H9 (cell line): ENCODE measurements at regions not wholly inside any gene's neighbourhood (a gene's known extent, or its start where the extent isn't known, plus 50 kb on each side); places are given as distances from the start of the nearest gene placed in this dataset.

Experiments used
- DNase-seq: peaks from one replicate; pipeline ENCODE4 v3.0.0-alpha.2; 2017
- H2AFZ ChIP-seq: one replicate; pipeline ENCODE4 v1.6.1; 2013; ENCODE audit warnings: mild to moderate bottlenecking, low read length, control low read depth, moderate library complexity
- H2AK5ac ChIP-seq: 2 replicates; pipeline ENCODE4 v1.6.1; 2013; ENCODE audit warnings: low read length, control low read depth, mixed read lengths; ENCODE audit not compliant: insufficient read length
- H2BK120ac ChIP-seq: one replicate; pipeline ENCODE4 v1.6.1; 2013; ENCODE audit warnings: low read depth, mild to moderate bottlenecking, low read length, control low read depth, inconsistent platforms; ENCODE audit not compliant: poor library complexity, severe bottlenecking
- H2BK12ac ChIP-seq: 2 replicates; pipeline ENCODE4 v1.6.1; 2013; ENCODE audit warnings: low read length, control low read depth, mixed read lengths, low read depth; ENCODE audit not compliant: insufficient read length
- H2BK15ac ChIP-seq: 2 replicates; pipeline ENCODE4 v1.6.1; 2013; ENCODE audit warnings: low read depth, low read length, control low read depth
- H2BK20ac ChIP-seq: one replicate; pipeline ENCODE4 v1.6.1; 2013; ENCODE audit warnings: low read depth, mild to moderate bottlenecking, low read length, control low read depth, inconsistent platforms; ENCODE audit not compliant: poor library complexity, severe bottlenecking
- H2BK5ac ChIP-seq: 2 replicates; pipeline ENCODE4 v1.6.1; 2013; ENCODE audit warnings: low read length, control low read depth, mixed read lengths; ENCODE audit not compliant: insufficient read length
- H3K14ac ChIP-seq: 2 replicates; pipeline ENCODE4 v1.6.1; 2013; ENCODE audit warnings: low read length, control low read depth; ENCODE audit not compliant: insufficient read depth
- H3K18ac ChIP-seq: 2 replicates; pipeline ENCODE4 v1.6.1; 2013; ENCODE audit warnings: low read depth, mild to moderate bottlenecking, mixed read lengths, low read length, control low read depth; ENCODE audit not compliant: insufficient read length
- H3K23ac ChIP-seq: 2 replicates; pipeline ENCODE4 v1.6.1; 2013; ENCODE audit warnings: low read length, control low read depth, mixed read lengths, low read depth; ENCODE audit not compliant: insufficient read length
- H3K23me2 ChIP-seq: 2 replicates; pipeline ENCODE4 v1.6.1; 2013; ENCODE audit warnings: low read depth, mild to moderate bottlenecking, mixed read lengths, low read length, control low read depth; ENCODE audit not compliant: insufficient read length, poor library complexity, severe bottlenecking
- H3K27ac ChIP-seq: 2 replicates; pipeline ENCODE4 v1.5.1; 2013; ENCODE audit warnings: low read length, control low read depth, mixed read lengths, low read depth; ENCODE audit not compliant: insufficient read length
- H3K27me3 ChIP-seq: 2 replicates; pipeline ENCODE4 v1.6.1; 2013; ENCODE audit warnings: low read length, control low read depth, inconsistent platforms; ENCODE audit not compliant: insufficient read depth
- H3K4ac ChIP-seq: 2 replicates; pipeline ENCODE4 v1.6.1; 2013; ENCODE audit warnings: low read depth, mild to moderate bottlenecking, control low read depth, inconsistent platforms, low read length, moderate library complexity
- H3K4me1 ChIP-seq: 2 replicates; pipeline ENCODE4 v1.6.1; 2013; ENCODE audit warnings: low read length, control low read depth, inconsistent platforms; ENCODE audit not compliant: insufficient read depth
- H3K4me2 ChIP-seq: 2 replicates; pipeline ENCODE4 v1.6.1; 2013; ENCODE audit warnings: low read length, control low read depth, mixed read lengths; ENCODE audit not compliant: insufficient read length, insufficient read depth
- H3K56ac ChIP-seq: 2 replicates; pipeline ENCODE4 v1.6.1; 2013; ENCODE audit warnings: low read depth, mild to moderate bottlenecking, mixed read lengths, low read length, control low read depth; ENCODE audit not compliant: insufficient read length
- H3K79me1 ChIP-seq: 2 replicates; pipeline ENCODE4 v1.6.1; 2013; ENCODE audit warnings: low read depth, mild to moderate bottlenecking, moderate library complexity, low read length, control low read depth, inconsistent platforms; ENCODE audit not compliant: insufficient read depth, poor library complexity, severe bottlenecking
- H3K79me2 ChIP-seq: 2 replicates; pipeline ENCODE4 v1.6.1; 2013; ENCODE audit warnings: low read length, control low read depth, inconsistent platforms; ENCODE audit not compliant: insufficient read depth
- H3K9ac ChIP-seq: 2 replicates; pipeline ENCODE4 v1.6.1; 2013; ENCODE audit warnings: low read length, control low read depth, mixed read lengths; ENCODE audit not compliant: insufficient read length; ENCODE audit errors: extremely low read depth
- H3K9me3 ChIP-seq: one replicate; pipeline ENCODE4 v1.6.1; 2013; ENCODE audit warnings: low read depth, low read length, inconsistent platforms; ENCODE audit not compliant: control insufficient read depth
- H3T11ph ChIP-seq: one replicate; pipeline ENCODE4 v1.6.1; 2013; ENCODE audit warnings: mild to moderate bottlenecking, low read length, control low read depth, inconsistent platforms
- H4K20me1 ChIP-seq: one replicate; pipeline ENCODE4 v1.6.1; 2013; ENCODE audit not compliant: control insufficient read depth, insufficient read length, insufficient read depth
- H4K5ac ChIP-seq: 2 replicates; pipeline ENCODE4 v1.6.1; 2013; ENCODE audit warnings: low read depth, mild to moderate bottlenecking, mixed read lengths, low read length, control low read depth; ENCODE audit not compliant: insufficient read length
- H4K8ac ChIP-seq: replicated peaks from 2 replicates; pipeline ENCODE4 v1.6.1; 2013; ENCODE audit warnings: low read length, control low read depth, mixed read lengths, low read depth; ENCODE audit not compliant: insufficient read length
- H4K91ac ChIP-seq: 2 replicates; pipeline ENCODE4 v1.6.1; 2013; ENCODE audit warnings: low read depth, mild to moderate bottlenecking, moderate library complexity, mixed read lengths, low read length, control low read depth; ENCODE audit not compliant: insufficient read length
- H3K27ac Mint-ChIP-seq, 3 experiments: 2 replicates in 2 of 3; 3 replicates in 1 of 3; pipeline ENCODE4 v1.8.0; 2020 to 2021; ENCODE audit warnings: mixed read lengths in 3 of 3, mild to moderate bottlenecking in 1 of 3, moderate library complexity in 1 of 3
- H3K27me3 Mint-ChIP-seq: 2 replicates; pipeline ENCODE4 v1.8.0; 2021; ENCODE audit warnings: low read depth, mild to moderate bottlenecking, moderate library complexity, mixed read lengths
- H3K36me3 Mint-ChIP-seq, 3 experiments: 2 replicates in 2 of 3; 3 replicates in 1 of 3; pipeline ENCODE4 v1.8.0; 2020 to 2021; ENCODE audit warnings: low read depth in 3 of 3, mixed read lengths in 3 of 3; ENCODE audit not compliant: insufficient read depth in 1 of 3
- H3K4me1 Mint-ChIP-seq, 2 experiments: 2 replicates each; pipeline ENCODE4 v1.8.0; 2020; ENCODE audit warnings: mixed read lengths in 2 of 2
- H3K4me3 Mint-ChIP-seq, 2 experiments: 2 replicates in 1 of 2; 3 replicates in 1 of 2; pipeline ENCODE4 v1.8.0; 2020 to 2021; ENCODE audit warnings: mild to moderate bottlenecking in 2 of 2, mixed read lengths in 2 of 2, moderate library complexity in 1 of 2
- H3K9me3 Mint-ChIP-seq, 2 experiments: 2 replicates in 1 of 2; 3 replicates in 1 of 2; pipeline ENCODE4 v1.8.0; 2020; ENCODE audit warnings: mild to moderate bottlenecking in 2 of 2, mixed read lengths in 2 of 2, moderate library complexity in 1 of 2
- TF ChIP-seq, protein P1 (sequence below): fragments of 200-600 bp; sonication (generic); conservative IDR thresholded peaks from 3 replicates; pipeline ENCODE4 v1.8.0; 2021; ENCODE audit warnings: antibody characterized with exemption, mild to moderate bottlenecking

DNA sequence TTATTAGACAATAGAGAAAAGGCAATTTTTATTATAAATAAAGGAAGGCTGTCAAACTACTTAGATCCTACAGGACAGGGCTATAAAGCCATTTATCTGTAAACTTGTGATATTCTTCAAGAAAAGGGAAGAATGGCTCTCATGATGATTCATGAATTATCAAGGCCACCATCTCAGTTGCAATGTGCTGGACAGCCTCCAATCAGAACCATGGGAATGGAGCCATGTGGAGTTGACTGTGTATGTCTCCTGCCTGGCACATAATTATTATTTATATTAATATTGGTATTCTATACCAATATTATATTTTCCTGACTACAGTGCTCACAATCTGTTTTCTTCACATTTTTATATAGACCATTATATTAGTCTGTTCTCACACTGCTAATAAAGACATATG, 560.5 kb upstream of the MIR17HG start:
- Histone ChIP-seq H3K27me3 (no peaks in the 10 kb centered on the region), H3K18ac (no peak overlapping the region), H3K79me1 (no peaks in the 10 kb centered on the region), H3K23me2 (no peaks in the 10 kb centered on the region), H2AFZ (no peak overlapping the region), H3K79me2 (no peaks in the 10 kb centered on the region), H3K14ac (no peak overlapping the region), H2BK20ac (no peak overlapping the region), H3K4me2 (no peak overlapping the region), H2BK12ac (no peak overlapping the region), H4K8ac (no peak overlapping the region), H4K5ac (no peak overlapping the region), H3K56ac (no peak overlapping the region), H3K23ac (no peak overlapping the region), H2AK5ac (no peak overlapping the region), H3K4ac (no peak overlapping the region), H3K4me1 (no peaks in the 10 kb centered on the region), H3K27ac (no peak overlapping the region), H3T11ph (no peak overlapping the region), H3K9me3 (no peaks in the 10 kb centered on the region), H2BK120ac (no peak overlapping the region), H3K9ac (no peak overlapping the region), H4K20me1 (no peaks in the 10 kb centered on the region), H4K91ac (no peak overlapping the region), H2BK15ac (no peak overlapping the region), H2BK5ac (no peak overlapping the region)
- Mint-ChIP-seq H3K36me3 (no peaks in the 10 kb centered on the region), H3K9me3 (peaks cover 2 to 3% of the 10 kb centered on the region in 2 experiments; a peak in 3 of 5 replicates), H3K27me3 (no peaks in the 10 kb centered on the region), H3K4me1 (peaks cover 2% of the 10 kb centered on the region in 2 experiments), H3K4me3 (no peak overlapping the region), H3K27ac (no peak overlapping the region)
- TF ChIP-seq, protein P1, sequence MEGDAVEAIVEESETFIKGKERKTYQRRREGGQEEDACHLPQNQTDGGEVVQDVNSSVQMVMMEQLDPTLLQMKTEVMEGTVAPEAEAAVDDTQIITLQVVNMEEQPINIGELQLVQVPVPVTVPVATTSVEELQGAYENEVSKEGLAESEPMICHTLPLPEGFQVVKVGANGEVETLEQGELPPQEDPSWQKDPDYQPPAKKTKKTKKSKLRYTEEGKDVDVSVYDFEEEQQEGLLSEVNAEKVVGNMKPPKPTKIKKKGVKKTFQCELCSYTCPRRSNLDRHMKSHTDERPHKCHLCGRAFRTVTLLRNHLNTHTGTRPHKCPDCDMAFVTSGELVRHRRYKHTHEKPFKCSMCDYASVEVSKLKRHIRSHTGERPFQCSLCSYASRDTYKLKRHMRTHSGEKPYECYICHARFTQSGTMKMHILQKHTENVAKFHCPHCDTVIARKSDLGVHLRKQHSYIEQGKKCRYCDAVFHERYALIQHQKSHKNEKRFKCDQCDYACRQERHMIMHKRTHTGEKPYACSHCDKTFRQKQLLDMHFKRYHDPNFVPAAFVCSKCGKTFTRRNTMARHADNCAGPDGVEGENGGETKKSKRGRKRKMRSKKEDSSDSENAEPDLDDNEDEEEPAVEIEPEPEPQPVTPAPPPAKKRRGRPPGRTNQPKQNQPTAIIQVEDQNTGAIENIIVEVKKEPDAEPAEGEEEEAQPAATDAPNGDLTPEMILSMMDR, result no peak
- DNase-seq, result no peak
